Endodermal cell (in vitro differentiated cells): ENCODE measurements at regions not wholly inside any gene's neighbourhood (a gene's known extent, or its start where the extent isn't known, plus 50 kb on each side); places are given as distances from the start of the nearest gene placed in this dataset.

Experiments
- DNase-seq: peaks from one replicate; pipeline ENCODE4 v3.0.0-alpha.2; 2017
- H3K27ac ChIP-seq: 2 replicates; pipeline ENCODE4 v1.5.1; 2013; ENCODE audit warnings: mild to moderate bottlenecking, low read depth, low read length, moderate library complexity
- H3K27me3 ChIP-seq: 2 replicates; pipeline ENCODE4 v1.6.1; 2013; ENCODE audit warnings: mild to moderate bottlenecking, low read length, moderate library complexity; ENCODE audit not compliant: insufficient read depth, control insufficient read depth, poor library complexity, severe bottlenecking
- H3K36me3 ChIP-seq: 2 replicates; pipeline ENCODE4 v1.7.0; 2013; ENCODE audit warnings: mild to moderate bottlenecking, low read length, moderate library complexity; ENCODE audit not compliant: control insufficient read depth, insufficient read depth
- H3K4me1 ChIP-seq: one replicate; pipeline ENCODE4 v1.7.0; 2013; ENCODE audit warnings: low read length; ENCODE audit not compliant: control insufficient read depth, insufficient read depth
- H3K4me3 ChIP-seq: 2 replicates; pipeline ENCODE4 v1.5.1; 2013; ENCODE audit warnings: mild to moderate bottlenecking, low read length, moderate library complexity
- H3K9ac ChIP-seq: 2 replicates; pipeline ENCODE4 v1.6.1; 2013; ENCODE audit warnings: mild to moderate bottlenecking, low read length, moderate library complexity; ENCODE audit not compliant: poor library complexity, severe bottlenecking; ENCODE audit errors: extremely low read depth
- H3K9me3 ChIP-seq: 2 replicates; pipeline ENCODE4 v1.6.1; 2013; ENCODE audit warnings: mild to moderate bottlenecking, low read length, moderate library complexity; ENCODE audit not compliant: control insufficient read depth
- H3K27ac Mint-ChIP-seq: 2 replicates; pipeline ENCODE4 v1.8.0; 2020; ENCODE audit warnings: mixed read lengths
- H3K27me3 Mint-ChIP-seq: 2 replicates; pipeline ENCODE4 v1.8.0; 2021; ENCODE audit warnings: mild to moderate bottlenecking, mixed read lengths; ENCODE audit not compliant: insufficient read depth
- H3K36me3 Mint-ChIP-seq: 2 replicates; pipeline ENCODE4 v1.8.0; 2020; ENCODE audit warnings: low read depth, mixed read lengths
- H3K4me1 Mint-ChIP-seq: 2 replicates; pipeline ENCODE4 v1.8.0; 2020; ENCODE audit warnings: mixed read lengths
- H3K4me3 Mint-ChIP-seq: 2 replicates; pipeline ENCODE4 v1.8.0; 2020; ENCODE audit warnings: mild to moderate bottlenecking, moderate library complexity, mixed read lengths
- H3K9me3 Mint-ChIP-seq: 2 replicates; pipeline ENCODE4 v1.8.0; 2020; ENCODE audit warnings: mild to moderate bottlenecking, mixed read lengths
- CTCF ChIP-seq: fragments of 200-600 bp; sonication (generic); conservative IDR thresholded peaks from 2 replicates; pipeline ENCODE4 v1.5.0; 2021; ENCODE audit warnings: antibody characterized with exemption, mild to moderate bottlenecking
- WGBS, 2 experiments: methylation state at CpG; one replicate each; pipeline versions ENCODE4 v1.1.5 to v1.1.7; 2013; ENCODE audit warnings: missing lambda C conversion rate in 2 of 2, mixed read lengths in 1 of 2; ENCODE audit not compliant: insufficient coverage in 1 of 2, insufficient read length in 1 of 2; 5-methylcytosine and 5-hydroxymethylcytosine counted together

GRCh38 chr14:30191639-30192279, 264.1 kb upstream of the PRKD1 start:
- Histone ChIP-seq H3K9me3 (no peaks in the 10 kb centered on the region), H3K27ac (no peak overlapping the region), H3K9ac (no peak overlapping the region), H3K4me1 (no peaks in the 10 kb centered on the region), H3K36me3 (no peaks in the 10 kb centered on the region), H3K4me3 (no peak overlapping the region), H3K27me3 (no peaks in the 10 kb centered on the region)
- Mint-ChIP-seq H3K27me3 (no peaks in the 10 kb centered on the region), H3K4me1 (no peaks in the 10 kb centered on the region), H3K36me3 (no peaks in the 10 kb centered on the region), H3K4me3 (no peak overlapping the region), H3K9me3 (no peaks in the 10 kb centered on the region), H3K27ac (no peak overlapping the region)
- TF ChIP-seq CTCF = no peak
- DNase-seq = no peak
- WGBS, 2 experiments = 100% methylated on average over 1 of the region's 2 CpGs; no CpG with 5 or more reads in 1 of the 2 experiments

- no peaks in the 10 kb centered on the region for H3K4me1 ChIP-seq
- Mint-ChIP-seq H3K9me3 (no peaks in the 10 kb centered on the region), H3K4me3 (no peak overlapping the region), H3K27me3 (no peaks in the 10 kb centered on the region), H3K36me3 (no peaks in the 10 kb centered on the region), H3K4me1 (no peaks in the 10 kb centered on the region), H3K27ac (no peak overlapping the region)
- no peaks in the 10 kb centered on the region for H3K36me3 ChIP-seq
- H3K27me3 ChIP-seq = no peaks in the 10 kb centered on the region
- H3K9ac ChIP-seq = no peak overlapping the region
- H3K27ac ChIP-seq = no peak overlapping the region
- WGBS, 2 experiments = 88 to 89% methylated on average over 2 to 4 of the region's 4 CpGs
- no peak overlapping the region for H3K4me3 ChIP-seq
- no peak for DNase-seq
- H3K9me3 ChIP-seq = no peaks in the 10 kb centered on the region
- TF ChIP-seq CTCF = no peak
Measured at GRCh38 chr14:30193101-30193500, 265.5 kb upstream of the PRKD1 start.

GRCh38 chr14:30193845-30194501, 266.3 kb upstream of the PRKD1 start:
- Histone ChIP-seq H3K4me3 (no peak overlapping the region), H3K27me3 (no peaks in the 10 kb centered on the region), H3K27ac (no peak overlapping the region), H3K9ac (no peak overlapping the region), H3K9me3 (no peaks in the 10 kb centered on the region), H3K36me3 (no peaks in the 10 kb centered on the region), H3K4me1 (no peaks in the 10 kb centered on the region)
- WGBS, 2 experiments = 90% methylated on average over 4 of the region's 4 CpGs; no CpG with 5 or more reads in 1 of the 2 experiments
- Mint-ChIP-seq H3K36me3 (no peaks in the 10 kb centered on the region), H3K9me3 (no peaks in the 10 kb centered on the region), H3K4me1 (no peaks in the 10 kb centered on the region), H3K27ac (no peak overlapping the region), H3K4me3 (no peak overlapping the region), H3K27me3 (no peaks in the 10 kb centered on the region)
- TF ChIP-seq CTCF = no peak
- DNase-seq = no peak
